ENCODE measurements at regions not wholly inside any gene's neighbourhood (a gene's known extent, or its start where the extent isn't known, plus 50 kb on each side); places are given as distances from the start of the nearest gene placed in this dataset.

DNA sequence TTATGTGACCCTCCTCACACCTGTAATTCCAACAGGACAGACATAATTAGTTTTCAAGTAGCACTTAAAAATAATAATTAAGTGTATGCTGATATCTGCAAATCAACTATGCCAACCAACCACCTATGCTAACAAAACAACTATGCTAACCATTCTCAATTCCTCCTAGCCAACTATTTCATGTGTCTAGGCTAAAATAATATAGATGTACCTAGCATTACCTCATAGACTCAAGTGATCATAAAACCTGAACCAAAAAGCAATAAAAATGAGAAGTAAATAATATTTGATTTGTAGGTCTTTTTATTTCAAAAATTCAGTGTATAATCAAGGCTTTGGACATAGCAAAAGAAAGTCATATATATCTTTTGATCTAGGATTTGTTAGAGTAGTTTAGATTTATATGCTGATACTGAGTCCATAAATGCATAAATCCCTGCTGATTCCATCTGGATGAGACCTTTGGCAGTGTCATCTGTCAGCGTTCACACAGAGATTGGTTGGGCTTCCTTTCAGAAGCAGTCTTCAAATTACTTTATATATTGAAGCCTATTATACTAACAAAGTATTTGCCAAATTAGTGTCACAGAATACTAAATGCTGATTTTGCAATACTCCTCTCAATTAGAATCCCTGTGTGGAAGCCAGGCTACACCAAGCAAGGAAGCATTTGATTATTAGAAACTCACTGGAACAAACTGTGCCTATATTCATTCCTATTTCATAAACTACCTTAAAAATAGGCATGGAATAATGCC lies 101.4 kb upstream of the PPM1H start:
- TF ChIP-seq E2F5 (CRISPR knock-in tag; IDR thresholded peaks at IDR 0.05): no peak
- TF ChIP-seq, protein P1, sequence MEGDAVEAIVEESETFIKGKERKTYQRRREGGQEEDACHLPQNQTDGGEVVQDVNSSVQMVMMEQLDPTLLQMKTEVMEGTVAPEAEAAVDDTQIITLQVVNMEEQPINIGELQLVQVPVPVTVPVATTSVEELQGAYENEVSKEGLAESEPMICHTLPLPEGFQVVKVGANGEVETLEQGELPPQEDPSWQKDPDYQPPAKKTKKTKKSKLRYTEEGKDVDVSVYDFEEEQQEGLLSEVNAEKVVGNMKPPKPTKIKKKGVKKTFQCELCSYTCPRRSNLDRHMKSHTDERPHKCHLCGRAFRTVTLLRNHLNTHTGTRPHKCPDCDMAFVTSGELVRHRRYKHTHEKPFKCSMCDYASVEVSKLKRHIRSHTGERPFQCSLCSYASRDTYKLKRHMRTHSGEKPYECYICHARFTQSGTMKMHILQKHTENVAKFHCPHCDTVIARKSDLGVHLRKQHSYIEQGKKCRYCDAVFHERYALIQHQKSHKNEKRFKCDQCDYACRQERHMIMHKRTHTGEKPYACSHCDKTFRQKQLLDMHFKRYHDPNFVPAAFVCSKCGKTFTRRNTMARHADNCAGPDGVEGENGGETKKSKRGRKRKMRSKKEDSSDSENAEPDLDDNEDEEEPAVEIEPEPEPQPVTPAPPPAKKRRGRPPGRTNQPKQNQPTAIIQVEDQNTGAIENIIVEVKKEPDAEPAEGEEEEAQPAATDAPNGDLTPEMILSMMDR (IDR thresholded peaks at IDR 0.05): no peak
- no peak for TF ChIP-seq FOXK1 (CRISPR knock-in tag; IDR thresholded peaks at IDR 0.05)
- TF ChIP-seq MAX (CRISPR knock-in tag; IDR thresholded peaks at IDR 0.05): no peak
